CD4-positive, CD25-positive, alpha-beta regulatory T cell (primary cell): ENCODE measurements at regions not wholly inside any gene's neighbourhood (a gene's known extent, or its start where the extent isn't known, plus 50 kb on each side); places are given as distances from the start of the nearest gene placed in this dataset.

ENCODE experiments used
- ATAC-seq, 2 donors: fragments of 150-1000 bp; cut with Tn5 transposase; one replicate each; pipeline ENCODE4 v1.10.0; 2021; ENCODE audit warnings: low read depth in 2 of 2, moderate number of reproducible peaks in 2 of 2, moderate library complexity in 1 of 2
- DNase-seq, 3 donors: peaks; one replicate each; pipeline versions ENCODE4 v3.0.0 to v3.0.0-alpha.2; 2012 to 2022; ENCODE audit warnings: mixed read lengths in 1 of 3
- H3K27ac ChIP-seq: one replicate; pipeline ENCODE4 v1.7.0; 2013; ENCODE audit warnings: mild to moderate bottlenecking, low read length; ENCODE audit not compliant: insufficient read depth, poor library complexity, severe bottlenecking
- H3K27me3 ChIP-seq: one replicate; pipeline ENCODE4 v1.7.0; 2013; ENCODE audit warnings: low read length; ENCODE audit not compliant: control insufficient read depth, insufficient read depth
- H3K36me3 ChIP-seq: one replicate; pipeline ENCODE4 v1.7.0; 2013; ENCODE audit warnings: mild to moderate bottlenecking, low read length, moderate library complexity; ENCODE audit not compliant: control insufficient read depth, insufficient read depth
- H3K4me1 ChIP-seq: 2 replicates; pipeline ENCODE4 v1.7.0; 2013; ENCODE audit warnings: mild to moderate bottlenecking, low read length; ENCODE audit not compliant: insufficient read depth, control insufficient read depth, poor library complexity, severe bottlenecking
- H3K4me3 ChIP-seq: one replicate; pipeline ENCODE4 v1.7.0; 2013; ENCODE audit warnings: low read depth, mild to moderate bottlenecking, low read length, moderate library complexity
- H3K9me3 ChIP-seq, 2 experiments: 1 replicate in 1 of 2; 2 replicates in 1 of 2; pipeline ENCODE4 v1.7.0; 2013; ENCODE audit warnings: low read length in 2 of 2, mild to moderate bottlenecking in 1 of 2, moderate library complexity in 1 of 2; ENCODE audit not compliant: control insufficient read depth in 2 of 2
- H3K27ac Mint-ChIP-seq, 3 donors: one replicate each; pipeline ENCODE4 v1.8.0; 2020 to 2022; ENCODE audit warnings: mild to moderate bottlenecking in 3 of 3, mixed read lengths in 3 of 3, moderate library complexity in 2 of 3
- H3K27me3 Mint-ChIP-seq: one replicate; pipeline ENCODE4 v1.8.0; 2022; ENCODE audit warnings: mild to moderate bottlenecking, mixed read lengths
- H3K36me3 Mint-ChIP-seq: one replicate; pipeline ENCODE4 v1.8.0; 2020; ENCODE audit warnings: mixed read lengths
- H3K4me1 Mint-ChIP-seq, 4 donors: one replicate each; pipeline ENCODE4 v1.8.0; 2020 to 2022; ENCODE audit warnings: mixed read lengths in 4 of 4, mild to moderate bottlenecking in 1 of 4
- H3K4me3 Mint-ChIP-seq, 4 donors: one replicate each; pipeline ENCODE4 v1.8.0; 2020 to 2022; ENCODE audit warnings: mild to moderate bottlenecking in 4 of 4, mixed read lengths in 4 of 4, moderate library complexity in 3 of 4
- H3K9me3 Mint-ChIP-seq, 7 donors: one replicate each; pipeline ENCODE4 v1.8.0; 2020 to 2022; ENCODE audit warnings: mixed read lengths in 7 of 7, mild to moderate bottlenecking in 3 of 7, moderate library complexity in 2 of 7

DNA sequence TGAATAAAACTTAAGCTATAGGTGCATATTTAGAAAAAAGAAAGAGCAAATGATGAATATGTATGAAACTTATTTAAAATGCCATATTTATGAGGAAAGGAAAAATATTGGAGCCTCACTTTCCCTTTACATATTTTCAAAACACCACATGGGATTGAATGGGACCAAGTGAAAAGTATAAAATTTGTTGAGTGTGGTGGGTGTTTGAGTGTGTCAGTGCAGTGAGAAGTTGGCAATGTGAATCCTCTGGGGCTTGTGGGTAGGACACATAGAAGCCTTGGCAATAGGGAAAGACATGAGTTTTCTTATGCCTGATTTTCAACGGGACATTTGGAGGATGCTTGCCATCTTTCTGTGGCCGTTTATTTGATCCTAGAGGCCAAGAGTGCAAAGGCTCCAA is 502.2 kb upstream of the CELF4 start:
- no peak overlapping the region for H3K27ac Mint-ChIP-seq
- H3K4me1 ChIP-seq = no peaks in the 10 kb centered on the region
- DNase-seq = no peak
- H3K4me3 ChIP-seq = no peak overlapping the region
- H3K36me3 Mint-ChIP-seq = no peaks in the 10 kb centered on the region
- no peaks in the 10 kb centered on the region for H3K4me1 Mint-ChIP-seq
- no peaks in the 10 kb centered on the region for H3K27me3 ChIP-seq
- H3K27ac ChIP-seq = no peak overlapping the region
- H3K27me3 Mint-ChIP-seq = no peaks in the 10 kb centered on the region
- H3K4me3 Mint-ChIP-seq = no peak overlapping the region
- H3K9me3 Mint-ChIP-seq = peaks cover 0 to 22% (median 6%) of the 10 kb centered on the region in 7 donors
- H3K36me3 ChIP-seq = no peaks in the 10 kb centered on the region
- no peak for ATAC-seq
- no peaks in the 10 kb centered on the region for H3K9me3 ChIP-seq

DNA sequence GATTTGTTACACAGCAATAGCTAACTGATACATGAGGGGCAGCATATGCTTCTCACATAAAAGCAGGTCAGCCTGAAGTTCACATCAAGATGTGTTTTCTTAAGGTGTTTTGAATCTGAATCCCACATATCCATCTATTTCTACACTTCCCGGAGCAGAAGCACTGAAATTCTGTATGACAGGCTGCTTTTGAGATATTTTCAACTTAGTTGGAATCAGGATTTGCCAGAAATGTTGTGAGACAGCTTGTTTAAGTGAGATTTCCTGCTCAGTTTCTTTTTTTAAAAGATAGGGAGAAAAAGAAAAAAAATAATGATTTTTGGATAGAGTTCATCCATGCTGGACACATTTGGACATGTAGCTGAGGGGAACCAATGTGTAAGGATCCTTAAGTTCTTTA is 501.5 kb upstream of the CELF4 start:
- no peaks in the 10 kb centered on the region for H3K36me3 Mint-ChIP-seq
- Histone ChIP-seq H3K9me3 (no peaks in the 10 kb centered on the region), H3K27me3 (no peaks in the 10 kb centered on the region), H3K36me3 (no peaks in the 10 kb centered on the region), H3K4me3 (no peak overlapping the region), H3K27ac (no peak overlapping the region), H3K4me1 (no peaks in the 10 kb centered on the region)
- DNase-seq (no peak), ATAC-seq (no peak)
- peaks cover 0 to 17% (median 7%) of the 10 kb centered on the region in 7 donors for H3K9me3 Mint-ChIP-seq
- no peaks in the 10 kb centered on the region for H3K4me1 Mint-ChIP-seq
- no peak overlapping the region for H3K27ac Mint-ChIP-seq
- no peak overlapping the region for H3K4me3 Mint-ChIP-seq
- H3K27me3 Mint-ChIP-seq = no peaks in the 10 kb centered on the region

DNA sequence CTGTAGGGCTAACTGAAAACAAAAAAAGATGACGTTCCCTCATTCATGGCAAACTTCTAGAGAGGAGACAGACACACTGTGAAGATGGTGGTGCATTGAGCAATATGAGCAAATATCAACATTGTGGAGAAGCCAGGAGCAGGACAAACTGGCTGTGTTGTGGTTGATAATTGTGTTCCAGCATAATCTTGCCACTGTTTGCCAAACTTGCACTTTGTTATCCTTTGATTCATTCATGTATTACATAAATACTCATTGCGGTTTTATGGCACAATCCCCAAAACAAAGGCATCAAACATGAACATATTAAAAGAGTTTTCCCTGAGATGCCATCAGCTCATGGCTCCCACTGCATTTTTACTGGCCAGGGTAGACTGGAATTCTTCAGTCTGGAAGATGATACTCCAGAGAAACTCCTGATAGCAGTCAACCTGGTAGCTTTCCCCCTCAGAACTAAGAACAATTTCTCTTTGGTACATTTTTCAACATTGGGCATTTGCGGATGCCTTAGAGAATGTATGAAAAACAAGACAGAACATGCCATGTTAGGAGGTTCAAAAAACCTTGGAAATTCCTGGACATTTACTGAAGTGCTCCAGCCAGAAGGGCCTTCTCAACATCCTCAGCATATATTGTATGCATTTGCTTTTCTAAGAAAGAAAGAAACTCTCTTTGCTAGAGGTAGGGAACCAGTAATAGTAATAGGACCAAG is 487.4 kb upstream of the CELF4 start:
- no peaks in the 10 kb centered on the region for H3K36me3 ChIP-seq
- H3K4me1 ChIP-seq = no peaks in the 10 kb centered on the region
- no peak overlapping the region for H3K27ac Mint-ChIP-seq
- no peaks in the 10 kb centered on the region for H3K36me3 Mint-ChIP-seq
- no peak overlapping the region for H3K27ac ChIP-seq
- DNase-seq (no peak), ATAC-seq (no peak)
- H3K27me3 ChIP-seq = no peaks in the 10 kb centered on the region
- H3K4me3 ChIP-seq = no peak overlapping the region
- no peak overlapping the region for H3K4me3 Mint-ChIP-seq
- H3K4me1 Mint-ChIP-seq = no peaks in the 10 kb centered on the region
- peaks cover 0 to 10% (median 4%) of the 10 kb centered on the region in 7 donors for H3K9me3 Mint-ChIP-seq
- H3K27me3 Mint-ChIP-seq = no peaks in the 10 kb centered on the region
- H3K9me3 ChIP-seq = no peaks in the 10 kb centered on the region

DNA sequence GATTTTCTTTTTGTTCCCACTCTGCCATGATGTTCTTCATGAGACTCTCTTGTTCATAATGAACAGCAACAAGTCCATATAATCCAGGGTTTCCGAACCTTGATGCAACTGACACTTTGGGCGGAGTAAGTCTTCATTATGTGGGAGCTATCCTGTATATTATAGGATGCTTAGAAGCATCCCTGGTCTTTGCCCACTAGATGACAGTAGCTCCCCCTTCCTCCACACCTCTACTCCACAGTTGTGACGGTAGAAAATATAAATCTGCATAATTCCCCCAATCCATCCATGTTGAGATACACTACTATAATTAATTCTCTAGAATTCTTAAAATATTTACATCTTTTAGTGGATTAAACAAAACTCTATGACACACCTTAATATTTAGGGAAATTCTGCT is 482.2 kb upstream of the CELF4 start:
- Mint-ChIP-seq H3K4me3 (no peak overlapping the region), H3K4me1 (no peaks in the 10 kb centered on the region), H3K27me3 (no peaks in the 10 kb centered on the region), H3K27ac (no peak overlapping the region), H3K36me3 (no peaks in the 10 kb centered on the region), H3K9me3 (peaks cover 0 to 13% (median 5%) of the 10 kb centered on the region in 7 donors)
- Histone ChIP-seq H3K27me3 (no peaks in the 10 kb centered on the region), H3K4me3 (no peak overlapping the region), H3K36me3 (no peaks in the 10 kb centered on the region), H3K9me3 (peaks cover 0 to 1% of the 10 kb centered on the region in 2 experiments), H3K27ac (no peak overlapping the region), H3K4me1 (no peaks in the 10 kb centered on the region)
- no peak for DNase-seq
- ATAC-seq = no peak

- DNase-seq = no peak
- no peak overlapping the region for H3K27ac ChIP-seq
- H3K27ac Mint-ChIP-seq = no peak overlapping the region
- no peaks in the 10 kb centered on the region for H3K27me3 Mint-ChIP-seq
- no peaks in the 10 kb centered on the region for H3K27me3 ChIP-seq
- ATAC-seq = no peak
- H3K9me3 Mint-ChIP-seq = peaks cover 0 to 11% (median 5%) of the 10 kb centered on the region in 7 donors
- no peaks in the 10 kb centered on the region for H3K4me1 Mint-ChIP-seq
- H3K36me3 Mint-ChIP-seq = no peaks in the 10 kb centered on the region
- H3K4me1 ChIP-seq = no peaks in the 10 kb centered on the region
- H3K36me3 ChIP-seq = no peaks in the 10 kb centered on the region
- peaks cover 0 to 1% of the 10 kb centered on the region in 2 experiments for H3K9me3 ChIP-seq
- no peak overlapping the region for H3K4me3 Mint-ChIP-seq
- H3K4me3 ChIP-seq = no peak overlapping the region
These were observed 481.1 kb upstream of the CELF4 start for GRCh38 chr18:38046651-38047050.

GRCh38 chr18:38045845-38046244 is 480.2 kb upstream of the CELF4 start:
- Histone ChIP-seq H3K27ac (no peak overlapping the region), H3K9me3 (peaks cover 0 to 1% of the 10 kb centered on the region in 2 experiments), H3K4me1 (no peaks in the 10 kb centered on the region), H3K4me3 (no peak overlapping the region), H3K36me3 (no peaks in the 10 kb centered on the region), H3K27me3 (no peaks in the 10 kb centered on the region)
- H3K27me3 Mint-ChIP-seq = no peaks in the 10 kb centered on the region
- no peak overlapping the region for H3K27ac Mint-ChIP-seq
- H3K36me3 Mint-ChIP-seq = no peaks in the 10 kb centered on the region
- H3K9me3 Mint-ChIP-seq = peaks cover 0 to 11% (median 5%) of the 10 kb centered on the region in 7 donors
- no peak for ATAC-seq
- no peak for DNase-seq
- H3K4me3 Mint-ChIP-seq = no peak overlapping the region
- no peaks in the 10 kb centered on the region for H3K4me1 Mint-ChIP-seq

DNA sequence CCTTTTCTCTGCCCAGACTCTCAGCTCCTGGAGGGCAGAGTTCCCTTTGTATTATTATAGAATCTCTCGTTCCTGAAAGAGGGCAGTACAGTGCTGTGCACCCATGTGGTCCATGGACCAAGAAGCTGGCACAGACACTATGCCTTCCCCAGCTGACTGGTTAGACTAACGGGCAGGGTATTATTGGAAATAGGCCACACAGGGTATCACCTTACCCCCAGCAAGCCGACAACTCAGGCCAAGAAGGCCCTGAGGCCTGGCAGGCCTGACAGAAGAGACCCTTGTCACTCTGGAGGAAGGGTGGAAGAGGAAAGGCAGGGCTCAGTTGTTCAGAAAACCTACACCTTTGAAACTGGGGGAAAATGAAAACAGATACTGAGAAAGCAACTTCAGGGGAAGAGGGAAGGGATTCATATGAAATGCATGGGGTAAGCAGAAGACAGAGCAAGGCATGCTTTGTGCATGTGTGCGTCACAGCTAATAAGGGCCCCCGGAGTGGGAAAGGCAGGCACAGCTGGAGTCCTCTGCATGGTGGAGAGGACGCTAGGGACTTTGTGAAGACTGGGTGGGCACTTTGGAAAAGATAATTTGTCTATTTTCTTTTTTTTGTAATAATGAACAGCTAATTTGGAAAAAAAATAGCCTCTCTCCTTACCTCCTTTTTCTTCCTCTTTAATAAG is 476.8 kb upstream of the CELF4 start:
- Histone ChIP-seq H3K27ac (no peak overlapping the region), H3K4me1 (no peaks in the 10 kb centered on the region), H3K27me3 (no peaks in the 10 kb centered on the region), H3K36me3 (no peaks in the 10 kb centered on the region), H3K9me3 (peaks cover 0 to 1% of the 10 kb centered on the region in 2 experiments), H3K4me3 (no peak overlapping the region)
- H3K4me3 Mint-ChIP-seq = no peak overlapping the region
- DNase-seq (no peak), ATAC-seq (no peak)
- H3K27me3 Mint-ChIP-seq = no peaks in the 10 kb centered on the region
- no peaks in the 10 kb centered on the region for H3K4me1 Mint-ChIP-seq
- no peaks in the 10 kb centered on the region for H3K36me3 Mint-ChIP-seq
- peaks cover 0 to 11% (median 3%) of the 10 kb centered on the region in 7 donors for H3K9me3 Mint-ChIP-seq
- H3K27ac Mint-ChIP-seq = no peak overlapping the region

DNA sequence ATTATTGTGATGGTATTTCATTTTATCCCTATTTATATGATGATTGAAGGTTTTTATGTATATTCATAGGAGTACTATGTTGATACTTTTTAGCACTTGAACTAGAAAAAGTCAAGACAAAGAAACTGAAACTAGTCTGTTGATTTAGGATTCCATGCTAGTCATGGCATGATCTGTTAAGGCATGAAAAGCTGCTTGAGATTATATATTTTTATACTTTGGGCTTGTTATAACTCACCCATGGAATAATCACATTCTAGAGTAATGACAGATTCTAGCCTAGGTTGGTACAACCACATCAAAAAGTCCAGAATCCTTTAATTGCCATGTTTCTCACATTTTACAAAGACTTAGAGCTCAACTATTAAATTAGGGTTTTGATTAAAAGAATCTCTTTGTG is 472.6 kb upstream of the CELF4 start:
- DNase-seq (no peak), ATAC-seq (no peak)
- H3K4me1 Mint-ChIP-seq = no peaks in the 10 kb centered on the region
- H3K27me3 Mint-ChIP-seq = no peaks in the 10 kb centered on the region
- no peaks in the 10 kb centered on the region for H3K36me3 Mint-ChIP-seq
- H3K4me3 ChIP-seq = no peak overlapping the region
- no peak overlapping the region for H3K4me3 Mint-ChIP-seq
- H3K9me3 ChIP-seq = no peaks in the 10 kb centered on the region
- H3K9me3 Mint-ChIP-seq = peaks cover 0 to 8% (median 2%) of the 10 kb centered on the region in 7 donors
- no peak overlapping the region for H3K27ac Mint-ChIP-seq
- H3K36me3 ChIP-seq = no peaks in the 10 kb centered on the region
- no peak overlapping the region for H3K27ac ChIP-seq
- no peaks in the 10 kb centered on the region for H3K27me3 ChIP-seq
- no peaks in the 10 kb centered on the region for H3K4me1 ChIP-seq
